Panc1 (cell line): ENCODE measurements at regions not wholly inside any gene's neighbourhood (a gene's known extent, or its start where the extent isn't known, plus 50 kb on each side); places are given as distances from the start of the nearest gene placed in this dataset.

Source experiments
- CTCF ChIP-seq: fragments of 450-650 bp; IDR thresholded peaks from 2 replicates; pipeline ENCODE4 v1.5.1; 2017; ENCODE audit warnings: mild to moderate bottlenecking
- POLR2AphosphoS5 ChIP-seq: IDR thresholded peaks from 2 replicates; pipeline ENCODE4 v1.6.1; 2012; ENCODE audit warnings: mild to moderate bottlenecking, low read depth, low read length, moderate library complexity

DNA sequence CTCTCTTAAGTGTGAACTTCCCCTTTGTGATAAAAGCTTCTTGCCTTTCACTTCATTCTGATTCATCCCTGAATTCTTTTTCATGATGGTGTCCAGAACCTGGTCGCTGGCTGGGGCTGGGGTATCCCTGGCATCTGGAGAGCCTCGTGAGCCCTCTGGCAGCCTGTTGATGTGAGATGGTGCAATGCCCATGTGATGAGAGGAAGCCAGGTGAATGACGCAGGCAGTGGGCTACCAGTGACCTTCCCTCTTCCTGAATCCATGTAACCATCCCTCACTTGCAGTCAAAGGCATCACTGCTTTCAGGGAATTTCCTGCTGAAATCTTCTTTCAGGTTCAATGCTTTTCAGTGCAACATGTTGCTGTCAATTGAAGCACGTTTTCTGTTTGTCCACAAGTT is 158.6 kb upstream of the SLC10A2 start:
- no peak for TF ChIP-seq CTCF
- no peak for TF ChIP-seq POLR2AphosphoS5
